Muscle of leg (tissue), 3 donors: ENCODE measurements at regions not wholly inside any gene's neighbourhood (a gene's known extent, or its start where the extent isn't known, plus 50 kb on each side); places are given as distances from the start of the nearest gene placed in this dataset.

Experiments
- DNase-seq: peaks from one replicate; pipeline ENCODE4 v3.0.0; 2013
- H3K27ac ChIP-seq: one replicate; pipeline ENCODE4 v1.5.1; 2013; ENCODE audit warnings: mild to moderate bottlenecking, low read length, control low read depth
- H3K27me3 ChIP-seq: one replicate; pipeline ENCODE4 v1.6.1; 2013; ENCODE audit warnings: low read length; ENCODE audit not compliant: control insufficient read depth, insufficient read depth
- H3K36me3 ChIP-seq: one replicate; pipeline ENCODE4 v1.6.1; 2013; ENCODE audit warnings: low read length; ENCODE audit not compliant: control insufficient read depth, insufficient read depth
- H3K4me1 ChIP-seq: one replicate; pipeline ENCODE4 v1.6.1; 2013; ENCODE audit warnings: low read length; ENCODE audit not compliant: control insufficient read depth, insufficient read depth
- H3K4me3 ChIP-seq: one replicate; pipeline ENCODE4 v1.5.1; 2013; ENCODE audit warnings: low read length, control low read depth
- H3K9me3 ChIP-seq: replicated peaks from 2 replicates; pipeline ENCODE4 v1.6.1; 2013; ENCODE audit warnings: low read depth, low read length; ENCODE audit not compliant: control insufficient read depth
- WGBS: methylation state at CpG from one replicate; pipeline ENCODE4 v1.1.5; 2013; ENCODE audit warnings: missing lambda C conversion rate; ENCODE audit not compliant: insufficient coverage; 5-methylcytosine and 5-hydroxymethylcytosine counted together

DNA sequence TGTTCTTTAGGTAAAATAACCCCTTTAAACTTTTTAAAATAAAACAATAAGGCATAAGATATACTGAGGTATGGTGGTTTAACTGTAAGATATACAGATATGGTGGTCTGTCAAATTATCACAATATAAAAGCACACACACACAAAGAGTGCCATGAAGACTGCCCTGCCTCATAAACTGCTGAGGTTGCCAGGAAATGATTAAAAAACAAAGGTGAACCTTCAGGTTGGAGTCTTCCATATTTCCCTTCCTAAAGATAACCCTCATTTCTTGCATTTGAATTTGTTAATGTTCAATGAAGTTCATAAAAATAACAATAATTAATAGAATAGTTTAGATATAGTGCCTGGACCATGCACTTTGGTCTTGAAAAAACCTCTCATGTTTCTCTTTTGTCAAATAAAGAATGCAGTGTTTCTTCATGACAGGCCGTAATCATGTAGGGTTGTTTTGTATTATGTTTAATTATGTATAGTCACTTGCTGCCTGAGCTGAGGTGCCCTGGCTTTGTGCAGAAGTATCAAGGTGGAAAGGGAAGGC is 123.6 kb upstream of the B3GALT2 start:
- no peak for DNase-seq
- Histone ChIP-seq H3K27me3 (no peaks in the 10 kb centered on the region), H3K27ac (no peak overlapping the region), H3K9me3 (no peaks in the 10 kb centered on the region), H3K36me3 (no peaks in the 10 kb centered on the region), H3K4me3 (no peak overlapping the region), H3K4me1 (no peaks in the 10 kb centered on the region)
- WGBS = no CpG with 5 or more reads among the region's 1 CpG

DNA sequence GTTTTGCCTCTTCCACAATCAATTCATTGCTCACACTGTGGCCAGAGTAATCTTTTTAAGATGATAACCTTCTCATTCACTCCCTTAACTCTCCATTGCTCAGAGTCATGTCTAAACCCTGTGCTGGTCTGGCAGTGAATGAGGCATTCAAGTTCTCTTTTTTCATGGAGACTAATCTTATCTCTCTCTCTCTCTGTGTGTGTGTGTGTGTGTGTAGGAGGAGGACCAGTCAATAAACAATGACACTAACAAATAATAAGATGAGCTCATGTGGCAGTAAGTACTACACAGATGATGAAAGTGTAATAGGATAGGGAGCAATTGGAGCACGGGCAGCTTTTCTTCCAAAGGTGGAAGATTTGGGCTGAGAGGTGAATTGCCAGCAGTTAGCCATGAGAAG is 122.0 kb upstream of the B3GALT2 start:
- H3K9me3 ChIP-seq = no peaks in the 10 kb centered on the region
- no peaks in the 10 kb centered on the region for H3K36me3 ChIP-seq
- DNase-seq = no peak
- no peak overlapping the region for H3K27ac ChIP-seq
- H3K27me3 ChIP-seq = no peaks in the 10 kb centered on the region
- no peak overlapping the region for H3K4me3 ChIP-seq
- H3K4me1 ChIP-seq = no peaks in the 10 kb centered on the region
- 67% methylated on average over 1 of the region's 1 CpG for WGBS

DNA sequence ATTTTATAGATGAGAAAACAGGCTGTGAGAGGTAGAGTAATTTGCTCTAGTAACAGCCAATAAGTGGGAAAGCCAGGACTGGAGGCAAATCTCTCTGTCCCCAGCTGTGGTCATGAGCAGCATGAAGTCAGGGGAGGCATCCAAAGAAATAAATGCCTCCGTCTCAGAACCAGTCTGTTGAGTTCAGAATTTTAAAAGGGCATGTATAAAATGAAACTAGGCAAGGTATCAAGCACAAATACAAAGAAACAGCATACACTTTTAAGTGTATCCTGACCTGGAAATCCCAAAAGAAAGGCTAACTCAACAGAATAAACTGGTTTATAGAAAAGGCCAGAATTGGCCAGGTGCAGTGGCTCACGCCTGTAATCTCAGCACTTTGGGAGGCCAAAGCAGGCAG is 120.0 kb upstream of the B3GALT2 start:
- H3K4me3 ChIP-seq = no peak overlapping the region
- H3K9me3 ChIP-seq = no peaks in the 10 kb centered on the region
- H3K27me3 ChIP-seq = no peaks in the 10 kb centered on the region
- WGBS = 94% methylated on average over 1 of the region's 2 CpGs
- no peaks in the 10 kb centered on the region for H3K4me1 ChIP-seq
- H3K36me3 ChIP-seq = no peaks in the 10 kb centered on the region
- DNase-seq = no peak
- H3K27ac ChIP-seq = no peak overlapping the region
